HCT116 (cell line): ENCODE measurements at regions not wholly inside any gene's neighbourhood (a gene's known extent, or its start where the extent isn't known, plus 50 kb on each side); places are given as distances from the start of the nearest gene placed in this dataset.

Experiments used
- ATAC-seq: fragments of 200-7000 bp; cut with Tn5 transposase; 2 replicates; pipeline ENCODE4 v1.9.1; 2020; ENCODE audit warnings: mild to moderate bottlenecking, moderate library complexity
- BruUV-seq: library from RNA; stranded (reverse); fragments of 400-500 nt; replicated peaks from 2 replicates; lab custom pipeline; 2021; lab: Mats Ljungman, UMichigan
- CTCF ChIA-PET: fragments of 300-600 bp; sonication (Branson Sonifier 250); formaldehyde crosslinking; loops from one replicate; lab custom pipeline; 2021; ENCODE audit warnings: antibody characterized with exemption; lab: Charles Lee
- POLR2A ChIA-PET: fragments of 300-600, 350-600 bp; sonication (Branson Sonifier 250); formaldehyde crosslinking; loops from one replicate; lab custom pipeline; 2021; ENCODE audit warnings: antibody characterized with exemption; lab: Charles Lee
- RAD21 ChIA-PET, 2 experiments: fragments of 300-600 bp; sonication (Branson Sonifier 250); formaldehyde crosslinking; loops; one replicate each; lab custom pipeline; 2023; ENCODE audit warnings: low total read pairs in 2 of 2; ENCODE audit not compliant: uncharacterized antibody in 2 of 2, unreplicated experiment in 2 of 2, low non-redundant PET in 1 of 2; lab: Charles Lee
- DNase-seq: peaks from one replicate; pipeline ENCODE4 v3.0.0-alpha.2; 2010; ENCODE audit warnings: low read depth, low spot score
- H2AFZ ChIP-seq: fragments of 200-600 bp; shearing (Covaris generic), sonication (generic); 2 replicates; pipeline ENCODE4 v1.6.1; 2017; ENCODE audit warnings: low read depth, mixed run types, mixed read lengths, antibody characterized with exemption, low read length; ENCODE audit not compliant: poor library complexity, severe bottlenecking
- H3K27ac ChIP-seq: 2 replicates; pipeline ENCODE4 v1.5.1; 2012; ENCODE audit warnings: low read depth, low read length
- H3K27me3 ChIP-seq: fragments of 200-600 bp; sonication (generic); 2 replicates; pipeline ENCODE4 v1.6.1; 2016; ENCODE audit warnings: mixed run types, low read length, mixed read lengths; ENCODE audit not compliant: insufficient read depth
- H3K36me3 ChIP-seq, 2 experiments: fragments of 200-500 bp in 1 of 2; fragments of 200-600 bp in 1 of 2; sonication (Bioruptor generic) in 1 of 2; sonication (generic) in 1 of 2; 2 replicates each; pipeline versions ENCODE4 v1.5.1 to v1.6.1; 2014 to 2016; ENCODE audit warnings: low read length in 2 of 2, inconsistent platforms in 1 of 2, mixed read lengths in 1 of 2, mixed run types in 1 of 2; ENCODE audit not compliant: insufficient read depth in 2 of 2, control insufficient read depth in 1 of 2
- H3K4me1 ChIP-seq, 2 experiments: fragments of 200-600 bp in 1 of 2; sonication (generic) in 1 of 2; 2 replicates each; pipeline versions ENCODE4 v1.5.1 to v1.6.1; 2012 to 2017; ENCODE audit warnings: low read length in 2 of 2, inconsistent platforms in 1 of 2, mild to moderate bottlenecking in 1 of 2, mixed read lengths in 1 of 2, mixed run types in 1 of 2, moderate library complexity in 1 of 2; ENCODE audit not compliant: insufficient read depth in 2 of 2, control insufficient read depth in 1 of 2
- H3K4me2 ChIP-seq: fragments of 200-600 bp; sonication (generic); 2 replicates; pipeline ENCODE4 v1.6.1; 2017; ENCODE audit warnings: mixed run types, low read length, mixed read lengths
- H3K4me3 ChIP-seq, 2 experiments: fragments of 200-600 bp in 1 of 2; sonication (generic) in 1 of 2; replicated peaks in 1 of 2; 2 replicates each; pipeline ENCODE4 v1.5.1; 2011 to 2016; ENCODE audit warnings: low read length in 2 of 2, control low read depth in 1 of 2, low read depth in 1 of 2, mild to moderate bottlenecking in 1 of 2, mixed read lengths in 1 of 2, mixed run types in 1 of 2
- H3K79me2 ChIP-seq: fragments of 200-600 bp; sonication (generic); 2 replicates; pipeline ENCODE4 v1.6.1; 2017; ENCODE audit warnings: mild to moderate bottlenecking, mixed run types, low read length, moderate library complexity, mixed read lengths; ENCODE audit not compliant: insufficient read depth
- H3K9ac ChIP-seq: fragments of 200-600 bp; sonication (generic); 2 replicates; pipeline ENCODE4 v1.6.1; 2016; ENCODE audit warnings: low read length, mixed read lengths
- H3K9me2 ChIP-seq: fragments of 200-600 bp; sonication (generic), shearing (Covaris generic); 2 replicates; pipeline ENCODE4 v1.6.1; 2017; ENCODE audit warnings: mixed run types, mild to moderate bottlenecking, moderate library complexity; ENCODE audit not compliant: insufficient read depth
- H3K9me3 ChIP-seq, 2 experiments: fragments of 200-500 bp in 1 of 2; fragments of 200-600 bp in 1 of 2; sonication (Bioruptor generic) in 1 of 2; sonication (generic) in 1 of 2; 2 replicates each; pipeline ENCODE4 v1.6.1; 2014 to 2017; ENCODE audit warnings: low read length in 2 of 2, mixed read lengths in 2 of 2, inconsistent platforms in 1 of 2, low read depth in 1 of 2, mild to moderate bottlenecking in 1 of 2, mixed run types in 1 of 2, moderate library complexity in 1 of 2; ENCODE audit not compliant: control insufficient read depth in 1 of 2, insufficient read depth in 1 of 2
- H4K20me1 ChIP-seq: fragments of 200-600 bp; sonication (generic), shearing (Covaris generic); 2 replicates; pipeline ENCODE4 v1.6.1; 2017; ENCODE audit warnings: mixed run types, mild to moderate bottlenecking, moderate library complexity; ENCODE audit not compliant: insufficient read depth
- CEBPB ChIP-seq: IDR thresholded peaks from 2 replicates; pipeline ENCODE4 v1.6.1; 2012; ENCODE audit warnings: low read depth
- CTCF ChIP-seq, 3 experiments: fragments of 200-600 bp in 1 of 3; sonication (generic) in 1 of 3; IDR thresholded peaks in 2 of 3; conservative IDR thresholded peaks in 1 of 3; 2 replicates each; pipeline ENCODE4 v1.5.1; 2012 to 2017; ENCODE audit warnings: low read depth in 2 of 3, low read length in 2 of 3, antibody characterized with exemption in 1 of 3, borderline replicate concordance in 1 of 3, control low read depth in 1 of 3, mild to moderate bottlenecking in 1 of 3, mixed read lengths in 1 of 3, mixed run types in 1 of 3, moderate library complexity in 1 of 3; ENCODE audit not compliant: insufficient read depth in 1 of 3
- EGR1 ChIP-seq: IDR thresholded peaks from 2 replicates; pipeline ENCODE4 v1.6.1; 2012; ENCODE audit warnings: low read depth
- EZH2 ChIP-seq: fragments of 200-600 bp; sonication (generic); IDR thresholded peaks from 2 replicates; pipeline ENCODE4 v1.6.1; 2017; ENCODE audit warnings: antibody characterized with exemption, mixed run types
- EZH2phosphoT487 ChIP-seq: fragments of 200-600 bp; IDR thresholded peaks from 2 replicates; pipeline ENCODE4 v1.6.1; 2018; ENCODE audit warnings: antibody characterized with exemption, borderline replicate concordance
- RAD21 ChIP-seq: IDR thresholded peaks from 2 replicates; pipeline ENCODE4 v1.6.1; 2012; ENCODE audit warnings: low read depth, mild to moderate bottlenecking
- REST ChIP-seq: IDR thresholded peaks from 2 replicates; pipeline ENCODE4 v1.6.1; 2012; ENCODE audit warnings: low read depth
- SP1 ChIP-seq: IDR thresholded peaks from 2 replicates; pipeline ENCODE4 v1.6.1; 2012; ENCODE audit warnings: low read depth
- SRF ChIP-seq: IDR thresholded peaks from 2 replicates; pipeline ENCODE4 v1.6.1; 2012; ENCODE audit warnings: low read depth
- YY1 ChIP-seq: IDR thresholded peaks from 2 replicates; pipeline ENCODE4 v1.6.1; 2011; ENCODE audit warnings: low read length, low read depth, moderate library complexity, mild to moderate bottlenecking; ENCODE audit not compliant: insufficient replicate concordance; ENCODE audit errors: extremely low read depth
- ZNF274 ChIP-seq: fragments of 200-500 bp; sonication (Bioruptor generic); IDR thresholded peaks from 2 replicates; pipeline ENCODE4 v1.6.1; 2014; ENCODE audit warnings: mild to moderate bottlenecking, low read depth, low read length, inconsistent platforms
- intact Hi-C: fragments of 100-400 bp; cut with micrococcal nuclease; formaldehyde crosslinking; loops from 2 replicates; pipeline ENCODE4 v1.10.0; 2022

GRCh38 chr7:123351516-123352505 is 152.0 kb upstream of the SLC13A1 start (continued):
- TF ChIP-seq RAD21 (no peak), CEBPB (no peak), SRF (no peak), EZH2phosphoT487 (no peak), EGR1 (no peak), CTCF (IDR thresholded peaks at IDR 0.05 in 2 of 3, conservative IDR thresholded peaks at IDR 0.05 in 1 of 3; ENCODE audit: borderline replicate concordance in 1 of 3, insufficient read depth in 1 of 3, low read depth in 2 of 3, low read length in 2 of 3) (no peak)

GRCh38 chr7:123351027-123351426 is 151.3 kb upstream of the SLC13A1 start:
- no TSS peak for BruUV-seq
- intact Hi-C loops, result no loop called here
- ATAC-seq, result no peak
- no peaks in the 10 kb centered on the region for H3K79me2 ChIP-seq
- H3K36me3 ChIP-seq, result no peaks in the 10 kb centered on the region
- peaks cover 0 to 12% of the 10 kb centered on the region in 2 experiments; a peak in 1 of 4 replicates for H3K4me1 ChIP-seq
- no peaks in the 10 kb centered on the region for H4K20me1 ChIP-seq
- ChIA-PET CTCF (no interaction called here), POLR2A (no interaction called here)
- H3K27me3 ChIP-seq, result no peaks in the 10 kb centered on the region
- no peak overlapping the region for H2AFZ ChIP-seq
- no peak overlapping the region for H3K27ac ChIP-seq
- no peak overlapping the region for H3K4me3 ChIP-seq
- TF ChIP-seq REST, result no peak
- TF ChIP-seq ZNF274, result no peak
- TF ChIP-seq SP1, result no peak
- TF ChIP-seq YY1, result no peak
- no peak for TF ChIP-seq EZH2
- TF ChIP-seq, all 23 proteins: peak for 0
- no peak for DNase-seq
- Histone ChIP-seq H3K4me2 (no peak overlapping the region), H3K9ac (no peak overlapping the region), H3K9me3 (no peaks in the 10 kb centered on the region), H3K9me2 (no peaks in the 10 kb centered on the region)
- RAD21 ChIA-PET, result no interaction called here
